ENCODE measurements at regions not wholly inside any gene's neighbourhood (a gene's known extent, or its start where the extent isn't known, plus 50 kb on each side); places are given as distances from the start of the nearest gene placed in this dataset.
"Not testable (repeated sequence)": the region's sequence is repeated elsewhere in the genome, so short reads cannot be mapped to it uniquely, and the experiment has no call there.

DNA sequence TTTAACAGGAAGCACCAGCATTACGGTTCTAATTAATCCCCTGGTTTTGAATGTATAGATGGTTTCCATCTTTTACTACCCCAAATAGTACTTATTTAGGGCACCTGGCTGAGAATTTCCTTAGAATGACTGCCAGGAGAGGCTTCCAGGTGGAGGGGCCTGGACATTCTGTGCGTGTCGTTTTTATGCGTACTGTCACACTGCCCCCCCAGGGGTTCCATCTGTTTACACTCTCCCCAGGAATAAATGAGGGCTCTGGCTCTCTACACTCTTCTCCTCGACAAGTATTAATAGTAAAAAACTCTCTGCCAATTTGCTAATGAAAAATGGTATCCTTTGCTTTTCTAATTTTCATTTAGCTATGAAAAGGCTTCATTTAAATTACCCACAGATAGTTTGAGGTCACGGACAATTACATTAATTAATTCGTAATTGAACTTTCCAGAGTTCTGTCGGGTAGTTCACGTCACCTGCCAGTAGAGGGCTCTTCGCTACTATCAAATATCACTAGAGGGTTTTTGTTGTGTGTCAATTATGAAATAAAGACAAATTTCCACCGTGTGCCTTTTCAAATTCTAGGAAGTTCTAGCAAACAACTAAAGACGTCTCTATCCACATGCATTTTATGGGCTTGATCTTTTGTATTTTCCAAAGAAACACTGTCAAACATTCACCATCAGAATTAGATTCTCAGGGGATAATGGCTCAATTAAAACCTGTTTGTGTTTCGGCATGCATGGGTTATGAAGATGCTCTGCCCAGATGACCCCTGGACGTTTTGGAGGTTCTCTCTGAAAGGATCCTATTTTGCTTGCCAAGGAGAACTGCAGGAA lies 88.8 kb upstream of the ASB18 start:
- peak; percentile 26 for DNase-seq (ENCODE audit: low spot score)
- ChIA-PET POLR2A (ENCODE audit: low non-redundant PET) (no interaction called here), CTCF (interaction anchor here (0.6 to 1.6 kb wide), 4 partner anchors 217 to 708 kb away, joined by 3 to 13 read pairs (median 4); partner anchors contain the start of gene ACKR3)
- TF ChIP-seq, protein P1, sequence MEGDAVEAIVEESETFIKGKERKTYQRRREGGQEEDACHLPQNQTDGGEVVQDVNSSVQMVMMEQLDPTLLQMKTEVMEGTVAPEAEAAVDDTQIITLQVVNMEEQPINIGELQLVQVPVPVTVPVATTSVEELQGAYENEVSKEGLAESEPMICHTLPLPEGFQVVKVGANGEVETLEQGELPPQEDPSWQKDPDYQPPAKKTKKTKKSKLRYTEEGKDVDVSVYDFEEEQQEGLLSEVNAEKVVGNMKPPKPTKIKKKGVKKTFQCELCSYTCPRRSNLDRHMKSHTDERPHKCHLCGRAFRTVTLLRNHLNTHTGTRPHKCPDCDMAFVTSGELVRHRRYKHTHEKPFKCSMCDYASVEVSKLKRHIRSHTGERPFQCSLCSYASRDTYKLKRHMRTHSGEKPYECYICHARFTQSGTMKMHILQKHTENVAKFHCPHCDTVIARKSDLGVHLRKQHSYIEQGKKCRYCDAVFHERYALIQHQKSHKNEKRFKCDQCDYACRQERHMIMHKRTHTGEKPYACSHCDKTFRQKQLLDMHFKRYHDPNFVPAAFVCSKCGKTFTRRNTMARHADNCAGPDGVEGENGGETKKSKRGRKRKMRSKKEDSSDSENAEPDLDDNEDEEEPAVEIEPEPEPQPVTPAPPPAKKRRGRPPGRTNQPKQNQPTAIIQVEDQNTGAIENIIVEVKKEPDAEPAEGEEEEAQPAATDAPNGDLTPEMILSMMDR (conservative IDR thresholded peaks at IDR 0.05; ENCODE audit: low read depth): peak; percentile 86
- no peak overlapping the region for H3K27ac ChIP-seq

DNA sequence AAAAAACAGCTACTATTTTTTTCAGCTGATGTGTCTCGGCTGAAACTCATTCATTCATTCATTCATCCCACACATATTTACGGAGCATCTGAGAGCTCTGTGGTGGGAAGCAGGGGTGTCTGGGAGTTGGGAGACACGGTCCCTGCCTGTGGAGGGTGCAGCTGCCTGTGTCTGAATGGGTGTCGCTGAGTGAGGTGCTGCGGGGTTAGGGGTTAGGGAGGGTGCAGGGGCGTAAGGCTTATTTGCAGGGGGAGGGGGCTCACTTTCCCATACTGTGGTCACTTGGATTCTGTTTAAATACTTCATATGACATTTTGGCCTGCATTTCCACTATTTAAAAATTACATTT lies 89.4 kb upstream of the ASB18 start:
- no peak overlapping the region for H3K27ac ChIP-seq
- TF ChIP-seq, protein P1 (conservative IDR thresholded peaks at IDR 0.05; ENCODE audit: low read depth): no peak
- ChIA-PET CTCF (interaction anchor here (0.6 to 1.6 kb wide), 4 partner anchors 537 to 707 kb away, joined by 3 to 13 read pairs (median 4); no protein-coding TSS in a partner anchor), POLR2A (ENCODE audit: low non-redundant PET) (no interaction called here)
- DNase-seq (ENCODE audit: low spot score): no peak

DNA sequence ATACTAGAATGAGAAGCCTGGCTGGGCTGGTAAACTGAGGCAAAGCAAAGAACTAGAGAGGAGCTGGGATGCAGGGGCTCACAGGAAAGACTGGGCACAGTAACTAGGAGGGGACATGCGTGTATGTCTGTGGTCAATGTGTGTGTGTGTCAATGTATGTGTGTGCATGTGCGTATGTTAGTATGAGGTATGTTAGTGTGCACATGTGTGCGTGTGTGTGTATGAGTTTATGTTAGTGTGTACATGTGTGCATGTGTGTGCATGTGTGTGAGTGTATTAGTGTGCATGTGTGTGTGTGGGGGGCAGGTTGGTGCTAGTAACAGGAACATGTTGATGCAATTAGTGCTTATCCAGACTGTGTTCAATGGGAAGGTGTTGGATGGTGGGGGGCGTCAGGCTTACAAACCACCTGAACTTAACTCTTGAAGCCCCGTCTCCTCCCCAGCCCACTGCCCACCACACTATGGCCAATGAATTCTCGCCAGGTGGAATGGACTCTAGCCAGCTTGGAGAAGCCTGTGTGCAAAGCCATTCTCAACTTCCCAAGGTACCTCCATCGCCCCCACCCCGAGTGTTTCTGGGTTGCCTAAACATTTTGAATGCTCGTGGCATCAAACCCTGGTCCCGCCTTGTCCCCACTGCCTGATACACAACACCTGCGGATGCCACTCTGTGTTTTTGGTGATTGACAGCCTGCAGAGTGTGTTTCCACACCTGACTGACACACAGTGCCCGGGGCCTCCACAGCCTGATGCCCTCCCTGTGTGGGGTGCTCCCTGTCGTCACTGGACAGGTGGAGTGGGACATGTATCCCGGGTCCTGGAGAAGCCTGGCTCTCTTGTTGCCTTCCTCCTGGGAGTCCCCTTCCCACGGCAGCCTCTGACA lies 90.1 kb upstream of the ASB18 start:
- no peak for DNase-seq (ENCODE audit: low spot score)
- H3K27ac ChIP-seq: no peak overlapping the region
- ChIA-PET POLR2A (ENCODE audit: low non-redundant PET) (no interaction called here), CTCF (interaction anchor here (0.6 to 1.6 kb wide), 4 partner anchors 538 to 706 kb away, joined by 3 to 13 read pairs (median 4); no protein-coding TSS in a partner anchor)
- TF ChIP-seq, protein P1 (conservative IDR thresholded peaks at IDR 0.05; ENCODE audit: low read depth): no peak

DNA sequence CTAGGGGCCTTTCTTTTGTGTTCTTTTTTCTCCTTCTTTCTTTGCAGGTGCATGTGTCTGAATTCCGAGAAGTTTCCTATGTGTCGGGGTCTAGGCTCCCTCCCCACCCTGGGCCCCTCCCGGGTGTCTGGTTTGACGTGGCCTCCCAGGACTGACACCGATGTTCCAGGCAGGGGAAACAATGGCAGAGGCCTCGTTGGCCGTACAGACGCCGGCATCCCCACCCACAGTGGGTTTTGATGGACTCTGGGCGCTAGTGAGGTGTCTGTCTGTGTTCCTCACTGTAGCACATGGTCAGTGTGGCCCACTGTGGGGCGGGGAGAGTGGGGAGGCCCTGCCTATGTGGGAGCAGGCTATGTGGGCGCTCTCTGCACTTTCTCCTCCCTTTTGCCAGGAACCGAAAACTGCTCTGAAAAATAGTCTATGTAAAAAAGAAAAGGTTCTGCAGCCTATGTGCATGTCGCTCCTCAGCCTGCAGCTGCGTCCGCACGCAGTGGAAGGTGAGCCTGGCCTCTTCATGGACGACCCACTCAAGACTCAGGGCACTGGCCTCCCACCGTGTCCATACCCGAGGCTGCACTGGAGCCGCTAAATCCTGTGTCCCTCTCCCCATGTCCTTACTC lies 90.9 kb upstream of the ASB18 start:
- POLR2A ChIA-PET (ENCODE audit: low non-redundant PET): no interaction called here
- TF ChIP-seq, protein P1 (conservative IDR thresholded peaks at IDR 0.05; ENCODE audit: low read depth): no peak
- CTCF ChIA-PET: no interaction called here
- H3K27ac ChIP-seq: no peak overlapping the region
- no peak for DNase-seq (ENCODE audit: low spot score)

DNA sequence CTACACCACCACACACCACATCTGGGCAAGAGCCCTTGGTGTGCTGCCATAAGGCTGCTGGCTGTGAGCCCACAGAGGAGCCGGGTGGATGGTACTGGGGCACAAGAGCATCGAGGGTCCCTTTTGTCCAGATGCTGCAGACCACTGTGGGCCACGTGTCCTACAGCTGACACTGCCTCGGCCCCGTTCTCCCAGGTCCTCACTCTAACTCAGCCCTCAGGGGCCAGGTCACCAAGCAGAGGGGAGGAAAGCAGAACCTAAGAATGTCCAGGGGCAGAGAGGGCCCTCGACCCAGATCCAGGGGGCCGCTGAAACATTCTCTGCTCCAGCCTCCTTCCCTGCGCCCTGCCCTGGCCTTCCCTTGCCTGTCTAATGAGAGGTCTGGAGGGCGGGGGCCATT lies 91.7 kb upstream of the ASB18 start:
- H3K27ac ChIP-seq: no peak overlapping the region
- no peak for DNase-seq (ENCODE audit: low spot score)
- ChIA-PET POLR2A (ENCODE audit: low non-redundant PET) (no interaction called here), CTCF (interaction anchor here (0.6 to 0.7 kb wide), 2 partner anchors 578 to 669 kb away, joined by 3 read pairs; no protein-coding TSS in a partner anchor)
- TF ChIP-seq, protein P1 (conservative IDR thresholded peaks at IDR 0.05; ENCODE audit: low read depth): no peak

DNA sequence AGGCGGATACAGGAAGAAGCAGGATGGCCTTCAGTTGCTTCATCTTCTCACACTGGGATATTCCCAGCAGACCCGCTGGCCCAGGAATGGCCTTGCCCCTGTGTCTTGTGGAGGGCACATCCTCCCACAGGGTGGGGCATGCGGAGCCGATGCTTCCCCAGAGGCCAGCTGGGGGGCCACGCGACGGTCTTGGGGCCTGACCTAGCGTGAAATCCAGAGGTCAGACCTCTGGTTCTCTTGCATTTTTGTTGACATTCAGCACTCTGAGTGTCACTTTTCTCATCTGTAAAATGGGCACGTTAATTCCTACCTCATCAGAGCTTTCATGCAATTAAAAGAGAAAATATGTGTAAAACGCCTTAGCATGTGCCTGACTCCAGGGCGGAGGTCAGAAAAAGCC lies 92.1 kb upstream of the ASB18 start:
- H3K27ac ChIP-seq; POLR2A ChIA-PET (ENCODE audit: low non-redundant PET); DNase-seq (ENCODE audit: low spot score): not testable (repeated sequence)
- CTCF ChIA-PET: interaction anchor here (0.6 kb wide), 1 partner anchor 578 kb away, joined by 3 read pairs; no protein-coding TSS in a partner anchor

DNA sequence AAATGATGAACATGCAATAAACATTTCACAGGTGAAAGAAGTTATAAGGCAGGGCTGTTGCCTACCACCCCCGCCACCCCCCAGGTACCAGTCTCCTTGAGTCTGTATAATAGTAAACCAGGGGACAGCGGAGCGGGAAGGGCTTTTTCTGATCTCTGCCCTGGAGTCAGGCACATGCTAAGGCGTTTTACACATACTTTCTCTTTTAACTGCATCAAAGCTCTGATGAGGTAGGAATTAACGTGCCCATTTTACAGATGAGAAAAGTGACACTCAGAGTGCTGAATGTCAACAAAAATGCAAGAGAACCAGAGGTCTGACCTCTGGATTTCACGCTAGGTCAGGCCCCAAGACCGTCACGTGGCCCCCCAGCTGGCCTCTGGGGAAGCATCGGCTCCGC lies 94.3 kb upstream of the ASB18 start:
- POLR2A ChIA-PET (ENCODE audit: low non-redundant PET); DNase-seq (ENCODE audit: low spot score); H3K27ac ChIP-seq; CTCF ChIA-PET: not testable (repeated sequence)
